ENCODE measurements at regions not wholly inside any gene's neighbourhood (a gene's known extent, or its start where the extent isn't known, plus 50 kb on each side); places are given as distances from the start of the nearest gene placed in this dataset.

GRCh38 chr5:161157925-161158324, 305.9 kb upstream of the ATP10B start:
- TF ChIP-seq, protein P1, sequence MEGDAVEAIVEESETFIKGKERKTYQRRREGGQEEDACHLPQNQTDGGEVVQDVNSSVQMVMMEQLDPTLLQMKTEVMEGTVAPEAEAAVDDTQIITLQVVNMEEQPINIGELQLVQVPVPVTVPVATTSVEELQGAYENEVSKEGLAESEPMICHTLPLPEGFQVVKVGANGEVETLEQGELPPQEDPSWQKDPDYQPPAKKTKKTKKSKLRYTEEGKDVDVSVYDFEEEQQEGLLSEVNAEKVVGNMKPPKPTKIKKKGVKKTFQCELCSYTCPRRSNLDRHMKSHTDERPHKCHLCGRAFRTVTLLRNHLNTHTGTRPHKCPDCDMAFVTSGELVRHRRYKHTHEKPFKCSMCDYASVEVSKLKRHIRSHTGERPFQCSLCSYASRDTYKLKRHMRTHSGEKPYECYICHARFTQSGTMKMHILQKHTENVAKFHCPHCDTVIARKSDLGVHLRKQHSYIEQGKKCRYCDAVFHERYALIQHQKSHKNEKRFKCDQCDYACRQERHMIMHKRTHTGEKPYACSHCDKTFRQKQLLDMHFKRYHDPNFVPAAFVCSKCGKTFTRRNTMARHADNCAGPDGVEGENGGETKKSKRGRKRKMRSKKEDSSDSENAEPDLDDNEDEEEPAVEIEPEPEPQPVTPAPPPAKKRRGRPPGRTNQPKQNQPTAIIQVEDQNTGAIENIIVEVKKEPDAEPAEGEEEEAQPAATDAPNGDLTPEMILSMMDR (IDR thresholded peaks at IDR 0.05), result no peak

DNA sequence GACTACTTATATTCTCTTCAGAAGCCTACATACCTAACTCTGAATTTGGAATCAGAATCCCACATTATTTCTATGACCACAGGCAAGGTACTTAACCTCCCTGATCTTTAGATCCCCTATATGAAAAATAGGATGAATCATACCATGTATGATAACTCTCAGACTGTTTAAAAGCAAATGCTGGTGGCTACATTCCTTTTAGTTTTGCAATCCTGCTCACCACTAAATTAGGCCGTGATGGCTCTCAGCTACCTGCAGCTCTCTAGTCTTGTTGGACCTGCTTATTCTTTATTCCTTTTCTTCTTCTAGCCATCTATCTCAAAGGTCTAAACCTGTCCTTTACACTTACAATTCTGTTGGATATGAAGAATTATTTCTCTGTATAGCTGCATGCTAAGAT, 303.4 kb upstream of the ATP10B start:
- TF ChIP-seq, protein P1 (IDR thresholded peaks at IDR 0.05), result no peak

- TF ChIP-seq, protein P1 (IDR thresholded peaks at IDR 0.05), result no peak
Measured at GRCh38 chr5:161152415-161152940, 300.5 kb upstream of the ATP10B start.

- TF ChIP-seq, protein P1 (IDR thresholded peaks at IDR 0.05), result no peak
Measured at GRCh38 chr5:161150441-161150988, 298.5 kb upstream of the ATP10B start.

- TF ChIP-seq, protein P1 (IDR thresholded peaks at IDR 0.05), result no peak
Measured at GRCh38 chr5:161149078-161149477, 297.1 kb upstream of the ATP10B start.

DNA sequence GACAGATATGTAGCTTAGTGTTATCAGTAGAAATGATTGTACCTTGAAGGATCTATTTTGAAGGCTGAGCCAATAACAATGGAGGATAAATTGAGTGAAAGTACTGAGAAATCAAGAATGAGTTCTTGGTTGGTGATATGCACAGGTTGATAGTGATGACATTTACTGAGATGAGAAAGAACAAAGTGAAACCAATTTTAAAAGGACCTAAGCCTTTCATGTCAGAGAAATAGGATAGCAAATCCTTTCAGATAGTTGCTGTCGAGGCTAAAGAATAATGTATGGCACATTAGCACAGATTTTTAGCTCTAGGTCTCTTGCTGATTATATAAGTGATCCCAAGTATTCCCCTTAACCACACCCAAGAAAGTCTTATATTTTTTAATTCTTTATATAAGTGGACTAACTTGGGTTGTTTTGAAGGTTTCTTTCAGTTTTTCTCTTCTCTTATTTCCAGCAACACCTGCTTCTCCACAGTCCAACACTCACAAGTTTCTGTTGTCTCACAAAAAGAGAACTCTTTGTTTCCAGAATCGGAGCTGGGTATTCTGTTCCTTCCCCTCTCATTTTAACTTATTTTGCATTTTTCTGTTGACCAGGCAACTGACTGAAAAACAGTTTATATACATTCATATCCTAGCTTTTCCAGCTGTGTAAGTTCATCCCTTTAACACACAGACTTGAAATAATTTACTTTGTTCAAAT, 286.9 kb upstream of the ATP10B start:
- TF ChIP-seq, protein P1 (IDR thresholded peaks at IDR 0.05), result no peak

DNA sequence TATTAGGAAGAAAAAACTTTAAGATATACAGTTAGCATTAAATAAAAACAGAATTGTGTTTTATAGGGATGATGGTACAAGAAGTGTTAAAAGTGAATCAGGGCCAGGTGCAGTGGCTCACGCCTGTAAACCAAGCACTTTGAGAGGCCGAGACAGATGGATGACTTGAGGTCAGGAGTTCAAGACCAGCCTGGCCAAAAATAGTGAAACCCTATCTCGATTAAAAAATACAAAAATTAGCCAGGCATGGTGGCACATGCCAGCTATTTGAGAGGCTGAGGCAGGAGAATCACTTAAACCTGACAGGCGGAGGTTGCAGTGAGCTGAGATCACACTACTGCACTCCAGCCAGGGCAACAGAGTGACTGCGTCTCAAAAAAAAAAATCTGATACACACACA, 282.9 kb upstream of the ATP10B start:
- TF ChIP-seq, protein P1 (IDR thresholded peaks at IDR 0.05), result no peak
